CD4-positive, alpha-beta T cell treated with Interferon gamma for 1 hour (primary cell): ENCODE measurements at regions not wholly inside any gene's neighbourhood (a gene's known extent, or its start where the extent isn't known, plus 50 kb on each side); places are given as distances from the start of the nearest gene placed in this dataset.
"Not testable (repeated sequence)": the region's sequence is repeated elsewhere in the genome, so short reads cannot be mapped to it uniquely, and the experiment has no call there.

ENCODE experiments used
- DNase-seq: peaks from one replicate; pipeline ENCODE4 v3.0.0-alpha.2; 2020

- no peak for DNase-seq
Observed at GRCh38 chr1:14366091-14367018, 232.1 kb upstream of the KAZN start.

GRCh38 chr1:14367451-14367850, 231.0 kb upstream of the KAZN start:
- no peak for DNase-seq

- DNase-seq: no peak
Observed at GRCh38 chr1:14369526-14370213, 228.8 kb upstream of the KAZN start.

- DNase-seq: no peak
Observed at GRCh38 chr1:14371771-14372497, 226.6 kb upstream of the KAZN start.

GRCh38 chr1:14372526-14372925, 226.0 kb upstream of the KAZN start:
- DNase-seq: no peak

GRCh38 chr1:14373081-14373758, 225.3 kb upstream of the KAZN start:
- DNase-seq: no peak

GRCh38 chr1:14375226-14375625, 223.3 kb upstream of the KAZN start:
- no peak for DNase-seq

- no peak for DNase-seq
Observed at GRCh38 chr1:14377386-14377785, 221.1 kb upstream of the KAZN start.

- DNase-seq: no peak
Observed at GRCh38 chr1:14380408-14380807, 218.1 kb upstream of the KAZN start.

- DNase-seq: no peak
Observed at GRCh38 chr1:14390816-14391215, 207.7 kb upstream of the KAZN start.

GRCh38 chr1:14392161-14392858, 206.2 kb upstream of the KAZN start:
- DNase-seq: no peak

- no peak for DNase-seq
Observed at GRCh38 chr1:14392859-14393365, 205.6 kb upstream of the KAZN start.

GRCh38 chr1:14396100-14396499, 202.4 kb upstream of the KAZN start:
- no peak for DNase-seq

GRCh38 chr1:14403961-14404645, 194.4 kb upstream of the KAZN start:
- no peak for DNase-seq

GRCh38 chr1:14404862-14405301, 193.6 kb upstream of the KAZN start:
- DNase-seq: no peak

- DNase-seq: no peak
Observed at GRCh38 chr1:14412235-14412634, 186.2 kb upstream of the KAZN start.

GRCh38 chr1:14413819-14414490, 184.5 kb upstream of the KAZN start:
- no peak for DNase-seq

- DNase-seq: no peak
Observed at GRCh38 chr1:14415396-14415795, 183.1 kb upstream of the KAZN start.

GRCh38 chr1:14419778-14420218, 178.7 kb upstream of the KAZN start:
- not testable (repeated sequence) for DNase-seq

GRCh38 chr1:14420686-14421085, 177.8 kb upstream of the KAZN start:
- DNase-seq: no peak
